Neural crest cell (in vitro differentiated cells): ENCODE measurements at regions not wholly inside any gene's neighbourhood (a gene's known extent, or its start where the extent isn't known, plus 50 kb on each side); places are given as distances from the start of the nearest gene placed in this dataset.

Experiments
- DNase-seq: peaks from one replicate; pipeline ENCODE4 v3.0.0; 2021; ENCODE audit warnings: low read depth, mixed read lengths, low spot score
- H3K27ac Mint-ChIP-seq: one replicate; pipeline ENCODE4 v1.8.0; 2021; ENCODE audit warnings: mild to moderate bottlenecking, mixed read lengths; ENCODE audit not compliant: unreplicated experiment
- H3K27me3 Mint-ChIP-seq: 2 replicates; pipeline ENCODE4 v1.8.0; 2021; ENCODE audit warnings: low read depth, mild to moderate bottlenecking, mixed read lengths
- H3K36me3 Mint-ChIP-seq: 2 replicates; pipeline ENCODE4 v1.8.0; 2021; ENCODE audit warnings: low read depth, mild to moderate bottlenecking, mixed read lengths
- H3K4me1 Mint-ChIP-seq: 2 replicates; pipeline ENCODE4 v1.8.0; 2021; ENCODE audit warnings: mixed read lengths
- H3K4me3 Mint-ChIP-seq: one replicate; pipeline ENCODE4 v1.8.0; 2021; ENCODE audit warnings: mild to moderate bottlenecking, mixed read lengths
- H3K9me3 Mint-ChIP-seq: 2 replicates; pipeline ENCODE4 v1.8.0; 2021; ENCODE audit warnings: mixed read lengths
- CTCF ChIP-seq: fragments of 200-600 bp; sonication (generic); conservative IDR thresholded peaks from 2 replicates; pipeline ENCODE4 v1.5.0; 2021; ENCODE audit warnings: antibody characterized with exemption, mild to moderate bottlenecking

GRCh38 chr7:49294611-49295010, 370.3 kb downstream of the CDC14C start:
- Mint-ChIP-seq H3K27ac (no peak overlapping the region), H3K4me3 (no peak overlapping the region), H3K4me1 (no peaks in the 10 kb centered on the region), H3K9me3 (no peaks in the 10 kb centered on the region), H3K36me3 (no peaks in the 10 kb centered on the region), H3K27me3 (no peaks in the 10 kb centered on the region)
- no peak for DNase-seq
- no peak for TF ChIP-seq CTCF

- DNase-seq = no peak
- no peak overlapping the region for H3K4me3 Mint-ChIP-seq
- no peaks in the 10 kb centered on the region for H3K27me3 Mint-ChIP-seq
- H3K27ac Mint-ChIP-seq = no peak overlapping the region
- H3K36me3 Mint-ChIP-seq = no peaks in the 10 kb centered on the region
- no peak for TF ChIP-seq CTCF
- no peaks in the 10 kb centered on the region for H3K9me3 Mint-ChIP-seq
- no peaks in the 10 kb centered on the region for H3K4me1 Mint-ChIP-seq
Measured at GRCh38 chr7:49295146-49295545, 370.8 kb downstream of the CDC14C start.

- H3K27ac Mint-ChIP-seq = no peak overlapping the region
Measured at GRCh38 chr7:49297958-49298357, 373.6 kb downstream of the CDC14C start.

GRCh38 chr7:49308787-49309186, 384.4 kb downstream of the CDC14C start:
- Mint-ChIP-seq H3K9me3 (peaks cover 3% of the 10 kb centered on the region), H3K4me1 (no peaks in the 10 kb centered on the region), H3K27ac (no peak overlapping the region), H3K4me3 (no peak overlapping the region), H3K36me3 (no peaks in the 10 kb centered on the region), H3K27me3 (no peaks in the 10 kb centered on the region)
- DNase-seq = no peak
- no peak for TF ChIP-seq CTCF

More at GRCh38 chr7:49297958-49298357, 373.6 kb downstream of the CDC14C start:
- H3K4me1 Mint-ChIP-seq = no peaks in the 10 kb centered on the region
- H3K36me3 Mint-ChIP-seq = no peaks in the 10 kb centered on the region
- no peaks in the 10 kb centered on the region for H3K27me3 Mint-ChIP-seq
- H3K4me3 Mint-ChIP-seq = no peak overlapping the region
- no peak for TF ChIP-seq CTCF
- H3K9me3 Mint-ChIP-seq = no peaks in the 10 kb centered on the region
- DNase-seq = no peak

- Mint-ChIP-seq H3K4me1 (no peaks in the 10 kb centered on the region), H3K27ac (no peak overlapping the region), H3K36me3 (no peaks in the 10 kb centered on the region), H3K27me3 (no peaks in the 10 kb centered on the region), H3K9me3 (no peaks in the 10 kb centered on the region), H3K4me3 (no peak overlapping the region)
- no peak for DNase-seq
- TF ChIP-seq CTCF = no peak
Measured at GRCh38 chr7:49320083-49320482, 395.7 kb downstream of the CDC14C start.

GRCh38 chr7:49321843-49322242, 397.5 kb downstream of the CDC14C start:
- no peaks in the 10 kb centered on the region for H3K36me3 Mint-ChIP-seq
- H3K27me3 Mint-ChIP-seq = no peaks in the 10 kb centered on the region
- H3K4me1 Mint-ChIP-seq = no peaks in the 10 kb centered on the region
- H3K9me3 Mint-ChIP-seq = peaks cover 4% of the 10 kb centered on the region
- H3K4me3 Mint-ChIP-seq = no peak overlapping the region
- no peak overlapping the region for H3K27ac Mint-ChIP-seq
- no peak for DNase-seq
- TF ChIP-seq CTCF = no peak
